ENCODE measurements at regions not wholly inside any gene's neighbourhood (a gene's known extent, or its start where the extent isn't known, plus 50 kb on each side); places are given as distances from the start of the nearest gene placed in this dataset.

- H3K9me3 ChIP-seq (ENCODE audit: low read length): no peaks in the 10 kb centered on the region
- ChIA-PET CTCF (no interaction called here), POLR2A (ENCODE audit: unreplicated experiment) (no interaction called here)
- no peaks in the 10 kb centered on the region for H3F3A ChIP-seq (ENCODE audit: low read length, unreplicated experiment)
- no peaks in the 10 kb centered on the region for H3K9me2 ChIP-seq (replicated peaks; ENCODE audit: low read length)
- no peak overlapping the region for H3K4me2 ChIP-seq (ENCODE audit: low read length)
- no peak overlapping the region for H3K4me3 ChIP-seq (ENCODE audit: low read length)
- H3K79me2 ChIP-seq (ENCODE audit: low read length): no peaks in the 10 kb centered on the region
- no peaks in the 10 kb centered on the region for H4K20me1 ChIP-seq (ENCODE audit: low read length)
- no peak overlapping the region for H3K9ac ChIP-seq (ENCODE audit: low read length)
- intact Hi-C loops (cut with micrococcal nuclease): loop anchor here (10.0 kb wide), 1 partner anchor 64 kb away; no protein-coding TSS in a partner anchor
- H3K27ac ChIP-seq (ENCODE audit: low read length): no peak overlapping the region
- no peak overlapping the region for H2AFZ ChIP-seq (ENCODE audit: low read length)
- no peaks in the 10 kb centered on the region for H3K36me3 ChIP-seq (ENCODE audit: low read depth, low read length)
- no peaks in the 10 kb centered on the region for H3K27me3 ChIP-seq (ENCODE audit: low read length)
- BruUV-seq (replicated peaks): no TSS peak
- H3K4me1 ChIP-seq (ENCODE audit: insufficient read depth, low read length): peaks cover 4% of the 10 kb centered on the region
- ATAC-seq (no peak), DNase-seq (peak; percentile 31)
- TF ChIP-seq EZH2phosphoT487 (IDR thresholded peaks at IDR 0.05; ENCODE audit: borderline replicate concordance, low read length) (no peak), CTCF (conservative IDR thresholded peaks at IDR 0.05; ENCODE audit: low read depth, low read length) (no peak), EZH2 (IDR thresholded peaks at IDR 0.05; ENCODE audit: low read length, unreplicated experiment) (no peak)
These were observed 237.5 kb upstream of the TMTC1 start for GRCh38 chr12:30021051-30021833.

- Histone ChIP-seq H3K4me2 (ENCODE audit: low read length) (no peak overlapping the region), H3K9me2 (replicated peaks; ENCODE audit: low read length) (no peaks in the 10 kb centered on the region), H3K9ac (ENCODE audit: low read length) (no peak overlapping the region), H3K4me1 (ENCODE audit: insufficient read depth, low read length) (no peaks in the 10 kb centered on the region; the same call in 1 of the 2 replicates), H3K9me3 (ENCODE audit: low read length) (no peaks in the 10 kb centered on the region), H3F3A (ENCODE audit: low read length, unreplicated experiment) (no peaks in the 10 kb centered on the region), H3K27ac (ENCODE audit: low read length) (no peak overlapping the region), H3K27me3 (ENCODE audit: low read length) (no peaks in the 10 kb centered on the region), H4K20me1 (ENCODE audit: low read length) (no peaks in the 10 kb centered on the region), H3K36me3 (ENCODE audit: low read depth, low read length) (no peaks in the 10 kb centered on the region), H3K4me3 (ENCODE audit: low read length) (no peak overlapping the region), H3K79me2 (ENCODE audit: low read length) (no peaks in the 10 kb centered on the region), H2AFZ (ENCODE audit: low read length) (no peak overlapping the region)
- POLR2A ChIA-PET (ENCODE audit: unreplicated experiment): interaction anchor here (0.7 kb wide), 1 partner anchor 716 kb away, joined by 4 read pairs; no protein-coding TSS in a partner anchor
- DNase-seq (no peak), ATAC-seq (no peak)
- intact Hi-C loops (cut with micrococcal nuclease): loop anchor here (10.0 kb wide), 1 partner anchor 65 kb away; no protein-coding TSS in a partner anchor
- no TSS peak for BruUV-seq (replicated peaks)
- CTCF ChIA-PET: no interaction called here
- no peak for TF ChIP-seq EZH2 (IDR thresholded peaks at IDR 0.05; ENCODE audit: low read length, unreplicated experiment)
- TF ChIP-seq EZH2phosphoT487 (IDR thresholded peaks at IDR 0.05; ENCODE audit: borderline replicate concordance, low read length): no peak
- TF ChIP-seq CTCF (conservative IDR thresholded peaks at IDR 0.05; ENCODE audit: low read depth, low read length): no peak
These were observed 235.8 kb upstream of the TMTC1 start for GRCh38 chr12:30019366-30020140.
